SK-N-SH treated with all-trans-retinoic acid at 6 μM for 48 hours (cell line): ENCODE measurements at regions not wholly inside any gene's neighbourhood (a gene's known extent, or its start where the extent isn't known, plus 50 kb on each side); places are given as distances from the start of the nearest gene placed in this dataset.

Experiments
- ATAC-seq: fragments of 200-7000 bp; cut with Tn5 transposase; 3 replicates; pipeline ENCODE4 v1.9.1; 2020; ENCODE audit warnings: mild to moderate bottlenecking, moderate library complexity
- ARNTL ChIP-seq: fragments of 450-650 bp; formaldehyde crosslinking; IDR thresholded peaks from 2 replicates; pipeline ENCODE4 v1.5.0; 2020; ENCODE audit warnings: low read depth, mild to moderate bottlenecking, moderate library complexity, borderline replicate concordance
- BACH2 ChIP-seq: fragments of 250-450 bp; sonication (Bioruptor Pico); IDR thresholded peaks from 2 replicates; pipeline ENCODE4 v1.9.0; 2021; ENCODE audit warnings: mild to moderate bottlenecking, borderline replicate concordance
- CSDC2 ChIP-seq: fragments of 250-450 bp; sonication (Bioruptor Pico); IDR thresholded peaks from 2 replicates; pipeline ENCODE4 v1.5.0; 2020; ENCODE audit warnings: mild to moderate bottlenecking, moderate library complexity
- ESRRG ChIP-seq: fragments of 250-450 bp; sonication (Bioruptor Pico); IDR thresholded peaks from 2 replicates; pipeline ENCODE4 v1.6.1; 2021; ENCODE audit warnings: mild to moderate bottlenecking
- GLIS3 ChIP-seq: fragments of 250-450 bp; sonication (Bioruptor Pico); IDR thresholded peaks from 2 replicates; pipeline ENCODE4 v1.5.0; 2020; ENCODE audit warnings: mild to moderate bottlenecking, moderate library complexity
- ISL1 ChIP-seq: fragments of 250-450 bp; sonication (Bioruptor Pico); IDR thresholded peaks from 2 replicates; pipeline ENCODE4 v2.1.2; 2022; ENCODE audit warnings: mild to moderate bottlenecking, moderate library complexity
- OSR1 ChIP-seq: fragments of 250-450 bp; sonication (Bioruptor Pico); IDR thresholded peaks from 2 replicates; pipeline ENCODE4 v1.8.0; 2022; ENCODE audit warnings: moderate library complexity, mild to moderate bottlenecking, inconsistent platforms
- PATZ1 ChIP-seq: fragments of 250-450 bp; sonication (Bioruptor Pico); IDR thresholded peaks from 2 replicates; pipeline ENCODE4 v1.8.0; 2020; ENCODE audit warnings: mild to moderate bottlenecking, moderate library complexity, borderline replicate concordance
- POU6F1 ChIP-seq: fragments of 250-450 bp; sonication (Bioruptor Pico); IDR thresholded peaks from 2 replicates; pipeline ENCODE4 v1.8.0; 2021; ENCODE audit warnings: low read depth, mild to moderate bottlenecking, moderate library complexity, borderline replicate concordance
- PPARA ChIP-seq: fragments of 250-450 bp; sonication (Bioruptor Pico); IDR thresholded peaks from 2 replicates; pipeline ENCODE4 v1.5.0; 2020; ENCODE audit warnings: mild to moderate bottlenecking, borderline replicate concordance
- RARB ChIP-seq: fragments of 250-450 bp; sonication (Bioruptor Pico); IDR thresholded peaks from 2 replicates; pipeline ENCODE4 v1.8.0; 2021; ENCODE audit warnings: mild to moderate bottlenecking, moderate library complexity
- SNAI2 ChIP-seq: fragments of 250-450 bp; sonication (Bioruptor Pico); IDR thresholded peaks from 2 replicates; pipeline ENCODE4 v1.5.0; 2020; ENCODE audit warnings: mild to moderate bottlenecking, moderate library complexity
- TCF4 ChIP-seq: fragments of 250-450 bp; sonication (Bioruptor Pico); IDR thresholded peaks from 2 replicates; pipeline ENCODE4 v1.8.0; 2021; ENCODE audit warnings: mild to moderate bottlenecking, moderate library complexity, borderline replicate concordance
- TOX ChIP-seq: fragments of 250-450 bp; sonication (Bioruptor Pico); IDR thresholded peaks from 2 replicates; pipeline ENCODE4 v1.8.0; 2021; ENCODE audit warnings: mild to moderate bottlenecking, moderate library complexity, borderline replicate concordance
- TSHZ2 ChIP-seq: fragments of 250-450 bp; sonication (Bioruptor Pico); IDR thresholded peaks from 2 replicates; pipeline ENCODE4 v1.5.0; 2020; ENCODE audit warnings: mild to moderate bottlenecking, moderate library complexity
- ZC3H10 ChIP-seq: fragments of 250-450 bp; sonication (Bioruptor Pico); IDR thresholded peaks from 2 replicates; pipeline ENCODE4 v1.5.1; 2021; ENCODE audit warnings: mild to moderate bottlenecking, moderate library complexity
- ZFP3 ChIP-seq: fragments of 250-450 bp; sonication (Bioruptor Pico); IDR thresholded peaks from 2 replicates; pipeline ENCODE4 v1.5.0; 2020; ENCODE audit warnings: mild to moderate bottlenecking, moderate library complexity
- ZFP30 ChIP-seq: fragments of 450-650 bp; formaldehyde crosslinking; IDR thresholded peaks from 2 replicates; pipeline ENCODE4 v1.5.0; 2022; ENCODE audit warnings: mild to moderate bottlenecking, moderate library complexity
- ZNF565 ChIP-seq: fragments of 450-650 bp; formaldehyde crosslinking; conservative IDR thresholded peaks from 2 replicates; pipeline ENCODE4 v1.5.0; 2020; ENCODE audit warnings: low read depth, mild to moderate bottlenecking, moderate library complexity
- ZNF70 ChIP-seq: fragments of 450-650 bp; formaldehyde crosslinking; IDR thresholded peaks from 2 replicates; pipeline ENCODE4 v1.5.0; 2020; ENCODE audit warnings: mild to moderate bottlenecking, moderate library complexity
- ZNF8 ChIP-seq: fragments of 450-650 bp; formaldehyde crosslinking; IDR thresholded peaks from 2 replicates; pipeline ENCODE4 v1.5.0; 2020; ENCODE audit warnings: mild to moderate bottlenecking, moderate library complexity

- ATAC-seq, result no peak
- no peak for TF ChIP-seq ZC3H10 (CRISPR knock-in tag)
- no peak for TF ChIP-seq POU6F1 (CRISPR knock-in tag)
- TF ChIP-seq PPARA (CRISPR knock-in tag), result no peak
- TF ChIP-seq RARB (CRISPR knock-in tag), result no peak
- TF ChIP-seq ZNF8 (CRISPR knock-in tag), result no peak
- no peak for TF ChIP-seq OSR1 (CRISPR knock-in tag)
- no peak for TF ChIP-seq ZFP30 (CRISPR knock-in tag)
- no peak for TF ChIP-seq PATZ1 (CRISPR knock-in tag)
- no peak for TF ChIP-seq BACH2
- no peak for TF ChIP-seq GLIS3
- TF ChIP-seq ZNF70 (CRISPR knock-in tag), result no peak
- TF ChIP-seq TOX (CRISPR knock-in tag), result no peak
- no peak for TF ChIP-seq SNAI2 (CRISPR knock-in tag)
- TF ChIP-seq CSDC2 (CRISPR knock-in tag), result no peak
- TF ChIP-seq ISL1 (CRISPR knock-in tag), result no peak
- no peak for TF ChIP-seq ZFP3 (CRISPR knock-in tag)
- TF ChIP-seq ARNTL (CRISPR knock-in tag), result no peak
- no peak for TF ChIP-seq TSHZ2
- no peak for TF ChIP-seq ESRRG
- TF ChIP-seq, all 23 proteins: peak for 0
Observed at GRCh38 chrX:41024755-41025154, 60.5 kb upstream of the USP9X start.

GRCh38 chrX:41025926-41026701 is 59.1 kb upstream of the USP9X start:
- TF ChIP-seq ZNF8 (CRISPR knock-in tag) (no peak), GLIS3 (no peak), TOX (CRISPR knock-in tag) (no peak), ZFP30 (CRISPR knock-in tag) (no peak), ESRRG (no peak), SNAI2 (CRISPR knock-in tag) (no peak), PATZ1 (CRISPR knock-in tag) (no peak), BACH2 (no peak), ISL1 (CRISPR knock-in tag) (no peak)
- no peak for ATAC-seq

GRCh38 chrX:41026702-41027078 is 58.6 kb upstream of the USP9X start:
- ATAC-seq, result no peak
- TF ChIP-seq ZFP3 (CRISPR knock-in tag) (no peak), RARB (CRISPR knock-in tag) (no peak), OSR1 (CRISPR knock-in tag) (no peak), TCF4 (no peak), ZC3H10 (CRISPR knock-in tag) (no peak), ZNF565 (no peak), ESRRG (no peak), POU6F1 (CRISPR knock-in tag) (no peak), TSHZ2 (no peak), PATZ1 (CRISPR knock-in tag) (no peak)
